B cell (primary cell): ENCODE measurements at regions not wholly inside any gene's neighbourhood (a gene's known extent, or its start where the extent isn't known, plus 50 kb on each side); places are given as distances from the start of the nearest gene placed in this dataset.

Source experiments
- ATAC-seq: fragments of 200-7000 bp; cut with Tn5 transposase; one replicate; pipeline ENCODE4 v1.10.0; 2021; ENCODE audit warnings: low read depth, mild to moderate bottlenecking, moderate number of reproducible peaks, moderate library complexity
- CTCF ChIA-PET: fragments of 350-600 bp; sonication (Branson Sonifier 250); formaldehyde crosslinking; loops from one replicate; lab custom pipeline; 2021; ENCODE audit warnings: antibody characterized with exemption, inconsistent platforms; lab: Charles Lee
- POLR2A ChIA-PET: fragments of 350-600 bp; sonication (Branson Sonifier 250); formaldehyde crosslinking; loops from one replicate; lab custom pipeline; 2021; ENCODE audit warnings: antibody characterized with exemption; lab: Charles Lee
- DNase-seq: peaks from one replicate; pipeline ENCODE4 v3.0.0; 2013
- H2AFZ ChIP-seq: 2 replicates; pipeline ENCODE4 v1.6.1; 2012; ENCODE audit warnings: mild to moderate bottlenecking, low read depth, low read length; ENCODE audit not compliant: insufficient read depth, poor library complexity, severe bottlenecking
- H3K27ac ChIP-seq, 2 donors: 1 replicate in 1 of 2; 2 replicates in 1 of 2; pipeline ENCODE4 v1.5.1; 2012 to 2013; ENCODE audit warnings: low read length in 2 of 2, mild to moderate bottlenecking in 2 of 2, moderate library complexity in 1 of 2
- H3K27me3 ChIP-seq, 4 experiments: fragments of 200-600 bp in 1 of 4; sonication (generic) in 1 of 4; replicated peaks in 1 of 4; 1 replicate in 2 of 4; 2 replicates in 2 of 4; pipeline versions ENCODE4 v1.6.1 to v1.7.0; 2013 to 2016; ENCODE audit warnings: low read length in 3 of 4, mild to moderate bottlenecking in 2 of 4, mixed read lengths in 1 of 4, moderate library complexity in 1 of 4; ENCODE audit not compliant: insufficient read depth in 4 of 4, control insufficient read depth in 3 of 4; ENCODE audit errors: control extremely low read depth in 1 of 4
- H3K36me3 ChIP-seq, 2 experiments: replicated peaks in 1 of 2; 1 replicate in 1 of 2; 2 replicates in 1 of 2; pipeline versions ENCODE4 v1.6.1 to v1.7.1; 2013; ENCODE audit warnings: low read length in 1 of 2; ENCODE audit not compliant: insufficient read depth in 2 of 2, control insufficient read depth in 1 of 2; ENCODE audit errors: control extremely low read depth in 1 of 2, extremely low read depth in 1 of 2
- H3K4me1 ChIP-seq, 2 donors: fragments of 200-600 bp in 1 of 2; sonication (generic) in 1 of 2; 1 replicate in 1 of 2; 2 replicates in 1 of 2; pipeline versions ENCODE4 v1.5.1 to v1.6.1; 2013 to 2017; ENCODE audit warnings: low read length in 2 of 2; ENCODE audit not compliant: control insufficient read depth in 2 of 2, insufficient read depth in 2 of 2
- H3K4me2 ChIP-seq: replicated peaks from 2 replicates; pipeline ENCODE3; 2012; ENCODE audit warnings: mild to moderate bottlenecking, low read depth, low read length; ENCODE audit not compliant: poor library complexity, severe bottlenecking
- H3K4me3 ChIP-seq, 5 experiments: fragments of 200-600 bp in 1 of 5; sonication (generic) in 1 of 5; 1 replicate in 3 of 5; 2 replicates in 2 of 5; pipeline versions ENCODE4 v1.5.1 to v1.7.0; 2011 to 2016; ENCODE audit warnings: low read length in 4 of 5, mild to moderate bottlenecking in 4 of 5, low read depth in 2 of 5, control low read depth in 1 of 5, moderate library complexity in 1 of 5; ENCODE audit not compliant: insufficient read depth in 1 of 5; ENCODE audit errors: control extremely low read depth in 1 of 5, extremely low read depth in 1 of 5
- H3K79me2 ChIP-seq: fragments of 200-600 bp; sonication (generic); one replicate; pipeline ENCODE4 v1.6.0; 2016; ENCODE audit warnings: low read length; ENCODE audit not compliant: control insufficient read depth, insufficient read depth
- H3K9ac ChIP-seq: fragments of 200-600 bp; sonication (generic); 2 replicates; pipeline ENCODE4 v1.6.1; 2017; ENCODE audit warnings: mild to moderate bottlenecking, low read length, moderate library complexity
- H3K9me3 ChIP-seq, 3 donors: one replicate each; pipeline versions ENCODE4 v1.6.1 to v1.7.1; 2013; ENCODE audit warnings: low read length in 2 of 3; ENCODE audit not compliant: control insufficient read depth in 2 of 3, insufficient read depth in 1 of 3; ENCODE audit errors: control extremely low read depth in 1 of 3
- H4K20me1 ChIP-seq: 2 replicates; pipeline ENCODE4 v1.6.0; 2012; ENCODE audit warnings: mild to moderate bottlenecking, low read length; ENCODE audit not compliant: insufficient read depth, control insufficient read depth, poor library complexity, severe bottlenecking
- H3K27ac Mint-ChIP-seq: one replicate; pipeline ENCODE4 v1.8.0; 2021; ENCODE audit warnings: mixed read lengths
- H3K27me3 Mint-ChIP-seq: one replicate; pipeline ENCODE4 v1.8.0; 2021; ENCODE audit warnings: mixed read lengths
- H3K4me1 Mint-ChIP-seq: one replicate; pipeline ENCODE4 v1.8.0; 2021; ENCODE audit warnings: mixed read lengths
- H3K4me3 Mint-ChIP-seq: one replicate; pipeline ENCODE4 v1.8.0; 2021; ENCODE audit warnings: mixed read lengths
- H3K9me3 Mint-ChIP-seq: one replicate; pipeline ENCODE4 v1.8.0; 2022; ENCODE audit warnings: mixed read lengths; ENCODE audit not compliant: insufficient read depth
- CTCF ChIP-seq: fragments of 200-600 bp; IDR thresholded peaks from one replicate; pipeline ENCODE4 v1.8.0; 2022; ENCODE audit warnings: antibody characterized with exemption, mild to moderate bottlenecking
- EZH2 ChIP-seq: IDR thresholded peaks from 2 replicates; pipeline ENCODE4 v1.6.1; 2012; ENCODE audit warnings: borderline replicate concordance, low read depth, mild to moderate bottlenecking, moderate library complexity, low read length; ENCODE audit not compliant: insufficient read depth, poor library complexity, severe bottlenecking
- WGBS: methylation state at CpG from one replicate; pipeline ENCODE4 v1.1.5; 2013; ENCODE audit warnings: missing lambda C conversion rate; ENCODE audit not compliant: insufficient coverage; 5-methylcytosine and 5-hydroxymethylcytosine counted together
- intact Hi-C: fragments of 100-400 bp; cut with micrococcal nuclease; formaldehyde crosslinking; loops from one replicate; pipeline ENCODE4 v1.10.0; 2022

GRCh38 chr10:128380946-128381345 is 254.7 kb upstream of the MKI67 start:
- intact Hi-C loops = no loop called here
- no peak for DNase-seq
- 95% methylated on average over 3 of the region's 4 CpGs for WGBS
- Mint-ChIP-seq H3K4me3 (no peak overlapping the region), H3K9me3 (no peaks in the 10 kb centered on the region), H3K27me3 (peaks cover 7% of the 10 kb centered on the region), H3K27ac (no peak overlapping the region), H3K4me1 (no peaks in the 10 kb centered on the region)
- no peak overlapping the region for H3K4me3 ChIP-seq
- CTCF ChIA-PET = no interaction called here
- no peak overlapping the region for H3K27ac ChIP-seq
- ATAC-seq = no peak
- H3K9ac ChIP-seq = no peak overlapping the region
- no peaks in the 10 kb centered on the region for H3K27me3 ChIP-seq
- no peaks in the 10 kb centered on the region for H3K36me3 ChIP-seq
- TF ChIP-seq EZH2 (no peak), CTCF (no peak)
- POLR2A ChIA-PET = no interaction called here
- peaks cover 0 to 11% (median 0%) of the 10 kb centered on the region in 3 donors for H3K9me3 ChIP-seq
- H3K4me1 ChIP-seq = no peaks in the 10 kb centered on the region
- no peaks in the 10 kb centered on the region for H3K79me2 ChIP-seq
- no peaks in the 10 kb centered on the region for H4K20me1 ChIP-seq
- no peak overlapping the region for H2AFZ ChIP-seq
- H3K4me2 ChIP-seq = no peak overlapping the region

GRCh38 chr10:128382225-128382624 is 256.0 kb upstream of the MKI67 start:
- H3K4me2 ChIP-seq = no peak overlapping the region
- DNase-seq (no peak), ATAC-seq (no peak)
- CTCF ChIA-PET = no interaction called here
- Mint-ChIP-seq H3K27me3 (peaks cover 7% of the 10 kb centered on the region), H3K4me1 (no peaks in the 10 kb centered on the region), H3K27ac (no peak overlapping the region), H3K9me3 (no peaks in the 10 kb centered on the region), H3K4me3 (no peak overlapping the region)
- H2AFZ ChIP-seq = no peak overlapping the region
- peaks cover 0 to 7% (median 0%) of the 10 kb centered on the region in 3 donors for H3K9me3 ChIP-seq
- no peak overlapping the region for H3K9ac ChIP-seq
- POLR2A ChIA-PET = no interaction called here
- no peaks in the 10 kb centered on the region for H3K4me1 ChIP-seq
- WGBS = 76% methylated on average over 3 of the region's 3 CpGs
- intact Hi-C loops = no loop called here
- no peaks in the 10 kb centered on the region for H3K79me2 ChIP-seq
- no peaks in the 10 kb centered on the region for H3K27me3 ChIP-seq
- H3K4me3 ChIP-seq = no peak overlapping the region
- H3K27ac ChIP-seq = no peak overlapping the region
- H4K20me1 ChIP-seq = no peaks in the 10 kb centered on the region
- TF ChIP-seq EZH2 (no peak), CTCF (no peak)
- no peaks in the 10 kb centered on the region for H3K36me3 ChIP-seq
